Type B pancreatic cell (in vitro differentiated cells): ENCODE measurements at regions not wholly inside any gene's neighbourhood (a gene's known extent, or its start where the extent isn't known, plus 50 kb on each side); places are given as distances from the start of the nearest gene placed in this dataset.

ENCODE experiments used
- DNase-seq: peaks from one replicate; pipeline ENCODE4 v3.0.0; 2021; ENCODE audit warnings: mixed read lengths; ENCODE audit not compliant: unreplicated experiment; ENCODE audit errors: extremely low spot score
- H3K27ac Mint-ChIP-seq: 2 replicates; pipeline ENCODE4 v1.8.0; 2021; ENCODE audit warnings: mild to moderate bottlenecking, mixed read lengths
- H3K27me3 Mint-ChIP-seq: 2 replicates; pipeline ENCODE4 v1.8.0; 2021; ENCODE audit warnings: mixed read lengths
- H3K36me3 Mint-ChIP-seq: 2 replicates; pipeline ENCODE4 v1.8.0; 2021; ENCODE audit warnings: mixed read lengths
- H3K4me1 Mint-ChIP-seq: one replicate; pipeline ENCODE4 v1.8.0; 2021; ENCODE audit warnings: mixed read lengths; ENCODE audit not compliant: unreplicated experiment
- H3K4me3 Mint-ChIP-seq: 2 replicates; pipeline ENCODE4 v1.8.0; 2021; ENCODE audit warnings: mild to moderate bottlenecking, mixed read lengths
- H3K9me3 Mint-ChIP-seq: 2 replicates; pipeline ENCODE4 v1.8.0; 2021; ENCODE audit warnings: mixed read lengths
- TF ChIP-seq, protein P1 (sequence below): fragments of 200-600 bp; sonication (generic); conservative IDR thresholded peaks from 2 replicates; pipeline ENCODE4 v1.5.0; 2021; ENCODE audit warnings: antibody characterized with exemption, mild to moderate bottlenecking

DNA sequence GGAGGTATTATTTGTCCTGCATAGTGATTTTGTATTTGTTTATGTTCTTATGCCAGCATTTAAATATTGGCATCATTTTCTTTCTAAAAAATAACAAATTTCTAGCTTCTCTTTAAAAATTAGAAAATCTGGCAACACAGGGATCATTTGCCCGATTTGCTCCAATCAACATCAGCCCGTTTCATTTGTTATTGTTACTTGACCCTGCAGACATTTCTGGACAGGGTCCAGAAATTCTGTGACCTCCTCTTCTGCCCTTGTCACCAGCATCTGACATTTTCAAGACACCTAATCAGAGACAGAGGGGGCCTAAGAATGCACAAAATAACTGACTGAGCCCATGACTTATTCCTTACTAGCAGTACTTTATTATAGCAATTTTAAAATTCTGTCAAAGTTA is 253.3 kb downstream of the MREG start:
- Mint-ChIP-seq H3K4me1 (peaks cover 8% of the 10 kb centered on the region), H3K27ac (no peak overlapping the region), H3K9me3 (no peaks in the 10 kb centered on the region), H3K4me3 (no peak overlapping the region), H3K27me3 (no peaks in the 10 kb centered on the region), H3K36me3 (no peaks in the 10 kb centered on the region)
- no peak for DNase-seq
- TF ChIP-seq, protein P1, sequence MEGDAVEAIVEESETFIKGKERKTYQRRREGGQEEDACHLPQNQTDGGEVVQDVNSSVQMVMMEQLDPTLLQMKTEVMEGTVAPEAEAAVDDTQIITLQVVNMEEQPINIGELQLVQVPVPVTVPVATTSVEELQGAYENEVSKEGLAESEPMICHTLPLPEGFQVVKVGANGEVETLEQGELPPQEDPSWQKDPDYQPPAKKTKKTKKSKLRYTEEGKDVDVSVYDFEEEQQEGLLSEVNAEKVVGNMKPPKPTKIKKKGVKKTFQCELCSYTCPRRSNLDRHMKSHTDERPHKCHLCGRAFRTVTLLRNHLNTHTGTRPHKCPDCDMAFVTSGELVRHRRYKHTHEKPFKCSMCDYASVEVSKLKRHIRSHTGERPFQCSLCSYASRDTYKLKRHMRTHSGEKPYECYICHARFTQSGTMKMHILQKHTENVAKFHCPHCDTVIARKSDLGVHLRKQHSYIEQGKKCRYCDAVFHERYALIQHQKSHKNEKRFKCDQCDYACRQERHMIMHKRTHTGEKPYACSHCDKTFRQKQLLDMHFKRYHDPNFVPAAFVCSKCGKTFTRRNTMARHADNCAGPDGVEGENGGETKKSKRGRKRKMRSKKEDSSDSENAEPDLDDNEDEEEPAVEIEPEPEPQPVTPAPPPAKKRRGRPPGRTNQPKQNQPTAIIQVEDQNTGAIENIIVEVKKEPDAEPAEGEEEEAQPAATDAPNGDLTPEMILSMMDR: no peak

DNA sequence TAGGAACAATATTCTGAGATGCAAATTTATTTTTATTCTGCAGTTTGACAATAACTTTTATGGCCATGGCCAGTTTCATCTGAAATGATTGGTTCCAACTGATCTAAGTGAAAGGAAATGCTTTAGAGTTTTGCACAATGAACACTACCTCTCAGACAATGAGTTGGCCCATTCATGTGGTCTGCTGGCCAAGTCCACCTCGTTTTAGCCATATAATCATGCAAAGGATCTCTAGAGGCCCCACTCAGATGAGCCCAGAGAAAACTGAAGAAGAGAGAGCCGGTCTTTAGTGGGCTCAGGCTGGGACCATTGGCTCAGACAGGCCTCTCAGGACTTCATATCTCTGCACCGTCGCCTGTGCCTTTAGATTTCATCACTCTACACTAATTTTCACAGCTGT is 254.7 kb downstream of the MREG start:
- H3K4me3 Mint-ChIP-seq: no peak overlapping the region
- TF ChIP-seq, protein P1: no peak
- H3K36me3 Mint-ChIP-seq: no peaks in the 10 kb centered on the region
- H3K9me3 Mint-ChIP-seq: no peaks in the 10 kb centered on the region
- no peak overlapping the region for H3K27ac Mint-ChIP-seq
- no peak for DNase-seq
- H3K4me1 Mint-ChIP-seq: peaks cover 8% of the 10 kb centered on the region
- H3K27me3 Mint-ChIP-seq: no peaks in the 10 kb centered on the region

DNA sequence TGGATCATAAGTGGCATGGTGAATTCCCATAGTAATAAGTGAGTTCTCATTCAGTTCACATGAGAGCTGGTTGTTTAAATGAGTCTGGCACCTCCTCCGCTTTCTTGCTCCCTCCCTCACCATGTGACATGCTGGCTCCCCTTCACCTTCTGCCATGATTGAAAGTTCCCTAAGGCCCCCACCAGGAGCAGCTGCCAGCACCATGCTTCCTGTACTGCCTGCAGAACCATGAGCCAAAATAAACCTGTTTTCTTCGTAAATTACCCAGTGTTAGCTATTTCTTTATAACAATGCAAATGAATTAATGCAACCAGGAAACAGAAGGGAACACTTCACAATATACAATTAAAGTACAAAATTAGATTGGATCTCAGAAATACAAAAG is 257.0 kb downstream of the MREG start:
- H3K27ac Mint-ChIP-seq: no peak overlapping the region
- H3K4me1 Mint-ChIP-seq: peaks cover 9% of the 10 kb centered on the region

DNA sequence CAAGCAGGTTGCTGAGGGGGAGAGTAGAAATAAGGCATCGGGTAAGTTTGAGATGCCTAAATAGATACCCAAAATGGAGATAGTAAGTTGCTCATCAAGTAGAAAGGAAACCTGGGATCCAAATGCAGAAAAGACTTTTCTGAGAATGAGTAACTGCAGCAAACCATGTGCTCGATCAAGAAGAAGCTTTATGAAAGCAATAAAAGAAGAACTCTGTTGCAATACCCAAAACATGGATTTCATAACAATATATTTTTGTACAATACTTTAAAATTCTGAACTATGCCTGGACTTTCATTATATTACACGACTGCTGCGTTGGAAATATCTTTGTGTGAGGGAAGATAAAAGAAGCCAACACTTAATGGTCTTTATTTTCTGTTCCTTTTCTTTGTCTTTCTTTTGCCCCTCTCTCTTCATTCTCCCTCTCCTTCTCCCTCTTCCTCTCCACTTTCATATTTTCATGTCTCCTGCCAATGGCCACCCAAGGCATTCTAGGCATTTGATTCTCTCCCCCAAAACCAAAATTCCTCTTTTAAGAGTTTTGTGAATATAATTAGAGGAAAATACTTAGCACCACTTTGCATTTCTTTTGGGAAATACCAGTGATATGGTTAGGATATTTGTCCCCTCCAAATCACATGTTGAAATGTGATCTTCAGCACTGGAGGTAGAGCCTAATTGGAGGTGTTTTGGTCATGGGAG is 257.6 kb downstream of the MREG start:
- Mint-ChIP-seq H3K9me3 (no peaks in the 10 kb centered on the region), H3K4me3 (no peak overlapping the region), H3K27ac (no peak overlapping the region), H3K4me1 (peaks cover 14% of the 10 kb centered on the region), H3K36me3 (no peaks in the 10 kb centered on the region), H3K27me3 (no peaks in the 10 kb centered on the region)
- TF ChIP-seq, protein P1: no peak
- DNase-seq: no peak

More for the DNA sequence above, 257.0 kb downstream of the MREG start:
- Mint-ChIP-seq H3K4me3 (no peak overlapping the region), H3K36me3 (no peaks in the 10 kb centered on the region), H3K9me3 (no peaks in the 10 kb centered on the region), H3K27me3 (no peaks in the 10 kb centered on the region)
- TF ChIP-seq, protein P1: no peak
- DNase-seq: no peak

DNA sequence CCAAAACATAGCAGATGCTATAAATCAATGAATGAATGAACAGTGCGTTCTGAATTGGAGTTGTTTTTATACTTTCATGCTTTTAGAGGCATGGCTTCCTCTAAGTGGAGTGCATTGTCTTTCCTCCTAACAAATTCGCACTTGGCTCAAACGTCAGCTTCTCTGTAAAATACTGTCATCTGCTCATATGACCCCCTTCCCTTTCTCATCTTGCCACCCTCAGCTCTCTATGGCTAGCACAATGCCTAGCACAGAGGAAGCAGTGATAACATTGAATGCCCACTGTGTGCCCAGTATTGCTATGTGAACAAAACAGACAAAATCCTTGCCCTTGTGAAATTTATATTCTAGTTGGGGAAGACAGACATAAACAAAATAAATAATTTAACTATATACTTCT is 258.8 kb downstream of the MREG start:
- H3K4me1 Mint-ChIP-seq: peaks cover 11% of the 10 kb centered on the region
- H3K27ac Mint-ChIP-seq: no peak overlapping the region
- H3K36me3 Mint-ChIP-seq: no peaks in the 10 kb centered on the region
- no peak overlapping the region for H3K4me3 Mint-ChIP-seq
- no peaks in the 10 kb centered on the region for H3K9me3 Mint-ChIP-seq
- DNase-seq: no peak
- TF ChIP-seq, protein P1: no peak
- H3K27me3 Mint-ChIP-seq: no peaks in the 10 kb centered on the region

DNA sequence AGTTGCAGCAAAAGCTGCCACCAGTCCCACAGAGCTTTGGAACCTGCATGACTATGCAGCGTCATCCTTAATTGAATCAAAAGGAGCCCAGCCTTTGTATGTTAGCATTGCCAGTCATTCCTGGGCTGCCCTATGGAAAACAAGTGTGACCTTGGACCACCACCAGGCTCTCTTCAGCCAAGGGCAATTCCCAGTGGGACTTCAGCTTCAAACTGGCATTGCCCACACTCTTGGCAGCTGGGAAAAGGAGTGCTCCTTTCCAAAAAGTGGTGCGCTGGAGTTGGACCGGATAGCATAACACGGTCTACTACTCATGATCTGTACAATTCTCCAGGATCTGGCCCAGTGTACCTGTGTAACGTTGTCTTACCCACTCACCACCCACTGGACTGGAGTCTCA is 259.5 kb downstream of the MREG start:
- no peaks in the 10 kb centered on the region for H3K36me3 Mint-ChIP-seq
- no peaks in the 10 kb centered on the region for H3K9me3 Mint-ChIP-seq
- H3K27me3 Mint-ChIP-seq: no peaks in the 10 kb centered on the region
- DNase-seq: no peak
- TF ChIP-seq, protein P1: no peak
- no peak overlapping the region for H3K4me3 Mint-ChIP-seq
- H3K27ac Mint-ChIP-seq: no peak overlapping the region
- H3K4me1 Mint-ChIP-seq: peaks cover 15% of the 10 kb centered on the region
